Activated naive CD8-positive, alpha-beta T cell treated with anti-CD3 and anti-CD28 coated beads, Interleukin-2, amount 50 U/mL, for 24 hours (primary cell): ENCODE measurements at regions not wholly inside any gene's neighbourhood (a gene's known extent, or its start where the extent isn't known, plus 50 kb on each side); places are given as distances from the start of the nearest gene placed in this dataset.

Experiments
- ATAC-seq: fragments of 150-1000 bp; cut with Tn5 transposase; one replicate; pipeline ENCODE4 v1.10.0; 2021
- DNase-seq: peaks from one replicate; pipeline ENCODE4 v3.0.0; 2021
- H3K27ac Mint-ChIP-seq: one replicate; pipeline ENCODE4 v1.8.0; 2021; ENCODE audit warnings: mild to moderate bottlenecking, mixed read lengths
- H3K27me3 Mint-ChIP-seq: one replicate; pipeline ENCODE4 v1.8.0; 2021; ENCODE audit warnings: mixed read lengths
- H3K36me3 Mint-ChIP-seq: one replicate; pipeline ENCODE4 v1.8.0; 2021; ENCODE audit warnings: low read depth, mixed read lengths
- H3K4me1 Mint-ChIP-seq: one replicate; pipeline ENCODE4 v1.8.0; 2021; ENCODE audit warnings: mixed read lengths
- H3K4me3 Mint-ChIP-seq: one replicate; pipeline ENCODE4 v1.8.0; 2021; ENCODE audit warnings: mild to moderate bottlenecking, moderate library complexity, mixed read lengths
- H3K9me3 Mint-ChIP-seq: one replicate; pipeline ENCODE4 v1.8.0; 2021; ENCODE audit warnings: mixed read lengths

- Mint-ChIP-seq H3K4me3 (no peak overlapping the region), H3K27ac (no peak overlapping the region), H3K9me3 (no peaks in the 10 kb centered on the region), H3K36me3 (no peaks in the 10 kb centered on the region), H3K27me3 (peaks cover 4% of the 10 kb centered on the region), H3K4me1 (no peaks in the 10 kb centered on the region)
- ATAC-seq (peak; percentile 22), DNase-seq (no peak)
Observed at GRCh38 chr10:70991140-70992124, 103.1 kb upstream of the PCBD1 start.

DNA sequence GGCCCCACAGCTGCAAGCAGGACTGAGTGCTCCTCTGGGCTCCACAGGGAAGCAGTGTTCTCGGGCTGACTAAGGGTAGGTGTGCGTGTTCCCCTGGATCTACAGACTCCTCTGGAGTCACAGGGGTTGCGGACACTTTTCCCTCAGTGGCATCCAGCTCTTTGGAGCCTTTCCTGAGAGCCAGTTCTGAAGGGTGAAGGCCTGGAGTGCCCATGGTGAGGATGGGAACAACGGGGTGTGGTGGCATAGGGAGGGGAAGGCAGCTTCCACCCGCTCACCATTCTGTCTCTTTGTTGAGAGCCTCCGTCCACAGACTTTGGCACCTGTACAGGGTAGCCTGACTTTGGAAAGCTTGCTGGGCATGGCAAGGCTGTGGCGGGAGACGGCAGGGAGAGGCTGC is 104.1 kb upstream of the PCBD1 start:
- no peaks in the 10 kb centered on the region for H3K4me1 Mint-ChIP-seq
- ATAC-seq (no peak), DNase-seq (no peak)
- no peaks in the 10 kb centered on the region for H3K36me3 Mint-ChIP-seq
- H3K9me3 Mint-ChIP-seq: no peaks in the 10 kb centered on the region
- peaks cover 6% of the 10 kb centered on the region for H3K27me3 Mint-ChIP-seq
- H3K4me3 Mint-ChIP-seq: no peak overlapping the region
- no peak overlapping the region for H3K27ac Mint-ChIP-seq

DNA sequence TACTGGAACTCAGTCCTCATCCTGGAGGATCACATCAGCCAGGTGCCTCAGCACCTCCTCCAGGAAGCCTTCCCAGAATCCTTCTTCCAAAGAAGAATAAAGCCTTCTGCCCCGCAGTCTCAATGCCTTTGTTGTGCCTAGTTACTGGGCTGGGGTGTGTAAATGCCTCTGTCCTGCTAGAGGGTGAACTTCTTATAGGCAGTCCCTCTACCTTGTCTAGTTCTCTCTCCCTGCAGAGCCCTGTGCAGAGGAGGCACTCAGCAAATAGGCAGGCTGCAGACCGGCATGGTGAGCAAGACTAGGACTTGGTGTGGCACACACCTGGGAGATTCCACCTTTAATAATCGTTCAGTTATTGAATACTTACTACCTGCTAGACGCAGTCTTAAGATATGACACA is 104.7 kb upstream of the PCBD1 start:
- Mint-ChIP-seq H3K36me3 (no peaks in the 10 kb centered on the region), H3K4me1 (no peaks in the 10 kb centered on the region)
- ATAC-seq: no peak

DNA sequence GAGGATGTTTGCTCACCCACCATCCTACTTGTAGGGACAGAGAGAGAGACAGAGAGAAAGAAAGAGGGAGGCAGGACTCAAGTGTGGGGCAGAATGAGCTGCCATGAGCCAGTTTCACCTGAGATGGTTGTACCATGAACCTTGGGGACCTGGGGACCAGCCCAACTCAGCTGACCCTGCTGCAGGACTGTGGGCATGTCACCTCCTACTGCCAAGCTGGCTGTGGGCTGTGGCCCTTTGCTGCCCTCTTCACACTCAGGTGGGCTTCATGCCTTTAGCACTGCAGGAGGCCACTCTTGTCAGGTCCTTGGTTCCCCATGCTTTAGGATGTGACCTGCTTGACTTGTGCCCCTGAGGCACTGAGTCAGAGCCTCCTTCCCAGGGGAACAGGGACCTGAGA is 108.2 kb upstream of the PCBD1 start:
- H3K9me3 Mint-ChIP-seq: peaks cover 4% of the 10 kb centered on the region
- DNase-seq (no peak), ATAC-seq (no peak)
- no peaks in the 10 kb centered on the region for H3K4me1 Mint-ChIP-seq
- no peak overlapping the region for H3K27ac Mint-ChIP-seq
- no peak overlapping the region for H3K4me3 Mint-ChIP-seq
- peaks cover 17% of the 10 kb centered on the region for H3K27me3 Mint-ChIP-seq
- H3K36me3 Mint-ChIP-seq: no peaks in the 10 kb centered on the region

More for the DNA sequence above, 104.7 kb upstream of the PCBD1 start:
- no peak for DNase-seq
- Mint-ChIP-seq H3K4me3 (no peak overlapping the region), H3K9me3 (no peaks in the 10 kb centered on the region), H3K27me3 (peaks cover 7% of the 10 kb centered on the region), H3K27ac (no peak overlapping the region)

- H3K4me1 Mint-ChIP-seq: no peaks in the 10 kb centered on the region
- H3K27ac Mint-ChIP-seq: no peak overlapping the region
- H3K27me3 Mint-ChIP-seq: peaks cover 17% of the 10 kb centered on the region
- H3K36me3 Mint-ChIP-seq: no peaks in the 10 kb centered on the region
- DNase-seq: no peak
- no peak overlapping the region for H3K4me3 Mint-ChIP-seq
- peaks cover 4% of the 10 kb centered on the region for H3K9me3 Mint-ChIP-seq
- ATAC-seq: no peak
Observed at GRCh38 chr10:70997236-70997635, 108.9 kb upstream of the PCBD1 start.

GRCh38 chr10:70998086-70998485 is 109.7 kb upstream of the PCBD1 start:
- no peak overlapping the region for H3K27ac Mint-ChIP-seq
- H3K4me3 Mint-ChIP-seq: no peak overlapping the region
- peaks cover 17% of the 10 kb centered on the region for H3K27me3 Mint-ChIP-seq
- DNase-seq (no peak), ATAC-seq (no peak)
- H3K4me1 Mint-ChIP-seq: no peaks in the 10 kb centered on the region
- peaks cover 4% of the 10 kb centered on the region for H3K9me3 Mint-ChIP-seq
- no peaks in the 10 kb centered on the region for H3K36me3 Mint-ChIP-seq

DNA sequence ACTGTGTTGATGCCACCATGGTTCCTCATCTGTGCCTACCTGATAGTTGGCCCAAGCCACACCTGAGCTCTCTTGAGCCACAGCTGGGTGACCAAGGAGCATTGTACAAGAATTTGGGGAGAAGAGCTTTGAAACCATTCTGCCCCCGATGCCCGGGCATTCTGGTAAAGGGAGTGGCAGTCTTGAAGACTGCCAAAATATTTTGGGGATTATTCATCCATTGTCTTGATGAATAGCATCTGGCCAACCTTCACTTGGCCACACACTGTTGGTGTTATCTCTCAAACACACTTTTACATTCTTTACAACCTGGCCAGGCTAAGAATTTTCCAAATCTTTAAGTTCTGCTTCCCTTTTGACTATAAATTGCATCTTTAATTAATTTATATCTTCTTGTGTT is 113.1 kb upstream of the PCBD1 start:
- no peaks in the 10 kb centered on the region for H3K4me1 Mint-ChIP-seq
- no peaks in the 10 kb centered on the region for H3K36me3 Mint-ChIP-seq
- ATAC-seq: no peak
- H3K27ac Mint-ChIP-seq: no peak overlapping the region
- H3K4me3 Mint-ChIP-seq: no peak overlapping the region
- no peak for DNase-seq
- H3K27me3 Mint-ChIP-seq: peaks cover 15% of the 10 kb centered on the region
- peaks cover 4% of the 10 kb centered on the region for H3K9me3 Mint-ChIP-seq

DNA sequence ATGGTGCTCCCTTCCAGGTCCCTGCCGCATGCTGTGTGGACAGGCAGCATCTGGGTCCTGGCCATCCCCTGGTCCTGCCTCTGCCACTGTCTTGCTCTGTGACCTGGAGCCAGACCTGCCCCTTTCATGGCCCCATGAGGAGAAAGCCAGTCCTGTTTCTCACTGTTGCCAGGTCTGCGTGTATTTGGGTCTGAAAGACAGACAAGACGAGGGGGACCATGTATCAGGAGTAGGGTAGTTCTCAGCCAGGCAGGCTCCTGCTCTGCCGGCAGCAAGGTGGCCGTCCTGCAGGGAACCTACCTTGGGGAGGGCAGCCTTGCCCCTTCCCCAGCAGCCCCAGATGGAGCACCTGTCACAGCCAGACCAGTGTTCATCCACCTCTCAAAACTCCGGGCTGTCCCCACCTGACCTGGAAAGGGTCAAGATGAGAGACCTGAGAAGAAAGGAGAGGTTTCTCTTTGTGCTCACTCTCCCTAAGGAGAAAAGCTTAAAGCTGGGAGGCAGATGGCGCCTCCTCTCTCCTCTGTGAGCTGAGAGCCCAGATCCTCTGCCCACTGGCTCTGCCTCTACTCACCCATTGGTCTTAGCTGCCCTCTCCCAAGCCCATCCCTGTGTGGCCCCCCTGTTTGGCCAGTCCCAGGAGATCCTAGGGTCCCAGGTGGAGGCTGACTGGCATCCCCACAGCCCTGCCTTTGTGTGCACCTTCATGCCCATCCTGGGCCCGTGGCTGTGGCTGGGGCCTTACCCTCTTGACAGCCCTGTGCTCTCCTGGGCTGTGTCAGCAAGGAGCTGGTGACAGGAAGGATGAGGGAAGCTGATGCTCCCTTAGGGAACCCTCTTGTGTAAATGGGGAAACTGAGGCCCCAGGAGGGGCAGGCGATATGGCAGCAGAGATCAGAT is 116.1 kb upstream of the PCBD1 start:
- DNase-seq (no peak), ATAC-seq (no peak)
- peaks cover 4% of the 10 kb centered on the region for H3K9me3 Mint-ChIP-seq
- H3K27me3 Mint-ChIP-seq: peaks cover 8% of the 10 kb centered on the region
- no peak overlapping the region for H3K27ac Mint-ChIP-seq
- H3K36me3 Mint-ChIP-seq: no peaks in the 10 kb centered on the region
- H3K4me1 Mint-ChIP-seq: no peaks in the 10 kb centered on the region
- H3K4me3 Mint-ChIP-seq: no peak overlapping the region

GRCh38 chr10:71005337-71006305 is 117.3 kb upstream of the PCBD1 start:
- peaks cover 2% of the 10 kb centered on the region for H3K9me3 Mint-ChIP-seq
- H3K36me3 Mint-ChIP-seq: no peaks in the 10 kb centered on the region
- no peak overlapping the region for H3K27ac Mint-ChIP-seq
- H3K4me1 Mint-ChIP-seq: no peaks in the 10 kb centered on the region
- peaks cover 4% of the 10 kb centered on the region for H3K27me3 Mint-ChIP-seq
- ATAC-seq (no peak), DNase-seq (no peak)
- H3K4me3 Mint-ChIP-seq: no peak overlapping the region

- Mint-ChIP-seq H3K4me1 (no peaks in the 10 kb centered on the region), H3K4me3 (no peak overlapping the region), H3K27ac (no peak overlapping the region), H3K9me3 (no peaks in the 10 kb centered on the region), H3K36me3 (no peaks in the 10 kb centered on the region), H3K27me3 (peaks cover 2% of the 10 kb centered on the region)
- ATAC-seq (no peak), DNase-seq (no peak)
Observed at GRCh38 chr10:71006506-71006905, 118.1 kb upstream of the PCBD1 start.

GRCh38 chr10:71007516-71007915 is 119.2 kb upstream of the PCBD1 start:
- H3K4me1 Mint-ChIP-seq: no peaks in the 10 kb centered on the region
- no peak for DNase-seq
- H3K9me3 Mint-ChIP-seq: no peaks in the 10 kb centered on the region
- no peaks in the 10 kb centered on the region for H3K36me3 Mint-ChIP-seq
- ATAC-seq: no peak
- H3K4me3 Mint-ChIP-seq: no peak overlapping the region
- no peak overlapping the region for H3K27ac Mint-ChIP-seq
- peaks cover 2% of the 10 kb centered on the region for H3K27me3 Mint-ChIP-seq

- Mint-ChIP-seq H3K36me3 (no peaks in the 10 kb centered on the region), H3K4me3 (no peak overlapping the region), H3K4me1 (no peaks in the 10 kb centered on the region), H3K9me3 (no peaks in the 10 kb centered on the region), H3K27me3 (peaks cover 2% of the 10 kb centered on the region), H3K27ac (no peak overlapping the region)
- DNase-seq: no peak
- ATAC-seq: no peak
Observed at GRCh38 chr10:71008150-71008549, 119.8 kb upstream of the PCBD1 start.

DNA sequence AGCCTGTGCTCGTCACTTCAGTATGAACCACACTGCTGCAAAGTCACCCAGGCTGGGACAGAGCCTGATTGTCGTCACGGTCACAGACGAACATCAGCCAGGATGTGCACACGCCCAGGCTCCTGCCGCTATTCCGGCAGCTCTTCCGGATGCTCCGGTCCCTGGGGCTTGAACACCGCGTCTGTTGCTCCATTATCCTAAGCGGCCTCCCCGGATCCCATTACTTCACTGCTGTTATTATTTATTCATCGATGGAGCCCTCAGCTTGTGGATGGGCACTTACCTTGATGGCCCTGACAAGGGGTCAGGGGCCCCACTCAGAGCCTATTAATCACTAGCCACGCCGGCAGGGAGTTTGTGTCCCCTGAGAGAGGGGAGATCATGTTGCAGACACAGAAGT is 120.8 kb upstream of the PCBD1 start:
- Mint-ChIP-seq H3K4me3 (no peak overlapping the region), H3K36me3 (no peaks in the 10 kb centered on the region), H3K27ac (no peak overlapping the region), H3K9me3 (no peaks in the 10 kb centered on the region), H3K4me1 (no peaks in the 10 kb centered on the region), H3K27me3 (peaks cover 2% of the 10 kb centered on the region)
- DNase-seq: no peak
- no peak for ATAC-seq

DNA sequence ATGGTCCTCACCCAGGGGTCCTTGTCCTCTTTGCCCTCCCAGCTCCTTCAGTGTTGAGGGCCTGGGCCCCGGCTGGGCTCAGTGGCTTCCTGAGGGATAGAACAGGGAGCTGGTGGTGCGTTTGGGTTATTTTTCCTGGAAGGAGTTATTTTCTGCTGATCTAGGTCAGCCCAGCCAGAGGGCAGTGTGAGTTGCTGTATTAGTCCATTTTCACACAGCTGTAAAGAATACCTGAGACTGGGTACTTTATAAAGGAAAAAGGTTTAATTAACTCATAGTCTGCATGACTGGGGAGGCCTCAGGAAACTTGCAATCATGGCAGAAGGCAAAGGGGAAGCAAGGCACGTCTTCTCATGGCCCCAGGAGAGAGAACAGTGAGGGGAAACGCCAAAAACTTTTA is 122.4 kb upstream of the PCBD1 start:
- H3K4me1 Mint-ChIP-seq: peaks cover 4% of the 10 kb centered on the region
- peaks cover 2% of the 10 kb centered on the region for H3K27me3 Mint-ChIP-seq
- H3K27ac Mint-ChIP-seq: no peak overlapping the region
- no peaks in the 10 kb centered on the region for H3K36me3 Mint-ChIP-seq
- H3K9me3 Mint-ChIP-seq: no peaks in the 10 kb centered on the region
- ATAC-seq: no peak
- no peak for DNase-seq
- H3K4me3 Mint-ChIP-seq: no peak overlapping the region
